RWPE2 (cell line): ENCODE measurements at regions not wholly inside any gene's neighbourhood (a gene's known extent, or its start where the extent isn't known, plus 50 kb on each side); places are given as distances from the start of the nearest gene placed in this dataset.

ENCODE experiments used
- ATAC-seq: fragments of 200-7000 bp; cut with Tn5 transposase; 3 replicates; pipeline ENCODE4 v1.9.1; 2021; ENCODE audit warnings: low read depth
- DNase-seq: peaks from one replicate; pipeline ENCODE4 v3.0.0-alpha.2; 2020; ENCODE audit warnings: low spot score
- H3K27ac ChIP-seq: fragments of 450-650 bp; 2 replicates; pipeline ENCODE4 v1.5.1; 2017; ENCODE audit warnings: mild to moderate bottlenecking; ENCODE audit not compliant: poor library complexity, severe bottlenecking
- H3K27me3 ChIP-seq: fragments of 250-450 bp; sonication (Bioruptor Pico); 2 replicates; pipeline ENCODE4 v1.5.1; 2021; ENCODE audit warnings: mild to moderate bottlenecking, moderate library complexity; ENCODE audit not compliant: insufficient read depth, poor library complexity, severe bottlenecking
- H3K36me3 ChIP-seq: fragments of 250-450 bp; sonication (Bioruptor Pico); 2 replicates; pipeline ENCODE4 v1.5.1; 2020; ENCODE audit warnings: low read depth, mild to moderate bottlenecking, moderate library complexity
- H3K4me1 ChIP-seq: fragments of 250-450 bp; sonication (Bioruptor Pico); 2 replicates; pipeline ENCODE4 v1.5.1; 2021; ENCODE audit warnings: mild to moderate bottlenecking, moderate library complexity; ENCODE audit not compliant: insufficient read depth, poor library complexity, severe bottlenecking
- H3K4me3 ChIP-seq: fragments of 250-450 bp; sonication (Bioruptor Pico); 2 replicates; pipeline ENCODE4 v1.5.1; 2021; ENCODE audit warnings: mild to moderate bottlenecking, moderate library complexity; ENCODE audit not compliant: severe bottlenecking
- H3K9me3 ChIP-seq: fragments of 250-450 bp; sonication (Bioruptor Pico); 2 replicates; pipeline ENCODE4 v1.5.1; 2021; ENCODE audit warnings: mild to moderate bottlenecking, moderate library complexity; ENCODE audit not compliant: severe bottlenecking
- TF ChIP-seq, protein P1 (sequence below): fragments of 450-650 bp; IDR thresholded peaks from one replicate; pipeline ENCODE4 v1.5.1; 2017; ENCODE audit warnings: mild to moderate bottlenecking, moderate library complexity; ENCODE audit not compliant: poor library complexity, severe bottlenecking

GRCh38 chr13:76715075-76715474, 171.1 kb downstream of the KCTD12 start:
- no peak overlapping the region for H3K4me3 ChIP-seq
- TF ChIP-seq, protein P1, sequence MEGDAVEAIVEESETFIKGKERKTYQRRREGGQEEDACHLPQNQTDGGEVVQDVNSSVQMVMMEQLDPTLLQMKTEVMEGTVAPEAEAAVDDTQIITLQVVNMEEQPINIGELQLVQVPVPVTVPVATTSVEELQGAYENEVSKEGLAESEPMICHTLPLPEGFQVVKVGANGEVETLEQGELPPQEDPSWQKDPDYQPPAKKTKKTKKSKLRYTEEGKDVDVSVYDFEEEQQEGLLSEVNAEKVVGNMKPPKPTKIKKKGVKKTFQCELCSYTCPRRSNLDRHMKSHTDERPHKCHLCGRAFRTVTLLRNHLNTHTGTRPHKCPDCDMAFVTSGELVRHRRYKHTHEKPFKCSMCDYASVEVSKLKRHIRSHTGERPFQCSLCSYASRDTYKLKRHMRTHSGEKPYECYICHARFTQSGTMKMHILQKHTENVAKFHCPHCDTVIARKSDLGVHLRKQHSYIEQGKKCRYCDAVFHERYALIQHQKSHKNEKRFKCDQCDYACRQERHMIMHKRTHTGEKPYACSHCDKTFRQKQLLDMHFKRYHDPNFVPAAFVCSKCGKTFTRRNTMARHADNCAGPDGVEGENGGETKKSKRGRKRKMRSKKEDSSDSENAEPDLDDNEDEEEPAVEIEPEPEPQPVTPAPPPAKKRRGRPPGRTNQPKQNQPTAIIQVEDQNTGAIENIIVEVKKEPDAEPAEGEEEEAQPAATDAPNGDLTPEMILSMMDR, result no peak
- no peak for ATAC-seq
- H3K27me3 ChIP-seq, result no peaks in the 10 kb centered on the region
- no peak for DNase-seq
- H3K36me3 ChIP-seq, result no peaks in the 10 kb centered on the region
- H3K4me1 ChIP-seq, result peaks cover 14% of the 10 kb centered on the region
- H3K27ac ChIP-seq, result no peak overlapping the region
- no peaks in the 10 kb centered on the region for H3K9me3 ChIP-seq

GRCh38 chr13:76713280-76713679, 172.9 kb downstream of the KCTD12 start:
- Histone ChIP-seq H3K27ac (no peak overlapping the region), H3K36me3 (no peaks in the 10 kb centered on the region), H3K4me1 (peaks cover 14% of the 10 kb centered on the region), H3K27me3 (no peaks in the 10 kb centered on the region), H3K4me3 (no peak overlapping the region), H3K9me3 (no peaks in the 10 kb centered on the region)
- DNase-seq (no peak), ATAC-seq (no peak)
- TF ChIP-seq, protein P1, result no peak

DNA sequence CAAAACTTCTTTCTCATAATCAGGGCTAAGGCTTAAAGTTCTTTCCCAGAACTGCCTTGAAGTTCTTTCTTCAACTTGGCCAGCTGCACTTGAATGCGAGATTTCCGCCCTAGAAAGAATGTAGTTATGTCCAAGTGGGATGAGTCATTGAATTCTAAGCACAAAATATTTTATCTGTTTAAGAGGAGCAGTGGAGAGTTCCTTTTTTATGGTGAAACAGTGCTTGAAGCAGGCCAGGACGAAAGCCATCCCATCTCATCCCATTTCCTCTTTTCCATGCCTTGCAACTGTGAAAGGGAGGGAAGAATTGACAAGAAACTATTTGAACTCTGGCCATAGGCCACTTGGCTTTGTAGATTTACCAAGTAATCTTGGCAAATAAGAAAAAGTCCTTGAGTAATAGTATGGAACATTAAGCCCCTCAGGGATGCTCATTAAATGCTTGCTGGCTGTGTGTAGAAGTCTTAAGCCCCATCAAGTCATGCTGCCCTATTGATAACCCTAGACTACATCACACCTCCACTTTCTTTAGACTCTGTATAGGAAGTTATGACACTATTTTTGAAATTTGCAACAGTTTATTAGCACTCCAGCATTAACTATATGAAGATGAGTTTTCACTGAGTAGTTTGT, 174.5 kb downstream of the KCTD12 start:
- Histone ChIP-seq H3K27me3 (no peaks in the 10 kb centered on the region), H3K4me3 (no peak overlapping the region), H3K9me3 (no peaks in the 10 kb centered on the region), H3K4me1 (peaks cover 14% of the 10 kb centered on the region), H3K27ac (peak overlapping the region; percentile 44), H3K36me3 (no peaks in the 10 kb centered on the region)
- peak; percentile 90 for ATAC-seq
- TF ChIP-seq, protein P1, result no peak
- no peak for DNase-seq

GRCh38 chr13:76709851-76710250, 176.4 kb downstream of the KCTD12 start:
- Histone ChIP-seq H3K4me1 (peaks cover 14% of the 10 kb centered on the region), H3K36me3 (no peaks in the 10 kb centered on the region), H3K9me3 (no peaks in the 10 kb centered on the region), H3K27ac (no peak overlapping the region), H3K4me3 (no peak overlapping the region), H3K27me3 (no peaks in the 10 kb centered on the region)
- no peak for DNase-seq
- TF ChIP-seq, protein P1, result no peak
- ATAC-seq, result no peak

DNA sequence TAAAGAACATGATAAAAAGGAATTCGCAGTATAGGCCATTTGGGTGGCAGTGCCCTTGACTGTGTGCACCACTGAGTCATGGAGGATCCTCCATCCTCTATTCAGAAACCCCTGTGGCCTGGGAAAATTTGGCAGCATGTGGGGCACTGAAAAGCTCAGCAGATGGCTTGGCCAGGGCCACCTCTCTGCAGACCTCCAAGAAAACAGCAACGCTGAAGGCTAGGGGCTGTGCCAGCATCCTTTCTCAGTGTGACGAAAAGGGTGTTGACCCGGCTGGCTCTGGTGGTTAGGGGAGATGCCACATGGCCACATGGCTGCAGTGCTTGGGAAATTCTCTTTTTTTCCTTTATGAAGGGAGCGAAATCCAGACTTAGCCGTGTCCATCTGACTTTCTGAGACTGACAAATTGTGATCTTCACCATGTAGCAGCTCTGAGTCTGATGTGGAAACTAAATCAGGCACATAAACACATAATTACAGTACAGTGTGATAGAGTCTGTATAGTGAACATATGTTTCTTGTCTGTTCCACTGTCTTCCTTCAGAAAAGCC, 178.0 kb downstream of the KCTD12 start:
- TF ChIP-seq, protein P1, result no peak
- H3K4me1 ChIP-seq, result peaks cover 14% of the 10 kb centered on the region

More for the DNA sequence above, 178.0 kb downstream of the KCTD12 start:
- Histone ChIP-seq H3K27me3 (no peaks in the 10 kb centered on the region), H3K36me3 (no peaks in the 10 kb centered on the region), H3K27ac (no peak overlapping the region), H3K4me3 (no peak overlapping the region), H3K9me3 (no peaks in the 10 kb centered on the region)
- ATAC-seq, result no peak
- no peak for DNase-seq
